ENCODE measurements at regions not wholly inside any gene's neighbourhood (a gene's known extent, or its start where the extent isn't known, plus 50 kb on each side); places are given as distances from the start of the nearest gene placed in this dataset.

DNA sequence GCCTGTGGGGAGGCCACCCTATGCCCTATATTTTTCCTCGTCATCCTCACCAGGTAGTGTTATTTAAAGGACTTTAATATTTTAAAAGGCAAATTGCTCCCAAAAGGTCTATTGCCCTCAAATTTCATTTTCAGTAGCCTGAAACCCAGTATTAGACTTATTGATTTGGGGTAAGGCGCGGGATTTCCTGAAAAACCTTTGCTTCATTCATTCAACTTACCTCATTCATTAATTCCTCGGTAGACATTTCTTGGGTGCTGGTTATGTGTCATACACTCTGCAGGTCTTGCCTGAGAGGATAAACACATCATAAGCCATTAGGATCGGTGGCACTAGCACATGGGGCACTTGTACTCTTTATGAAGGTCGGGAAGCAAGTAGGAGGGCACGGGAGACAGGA, 99.2 kb downstream of the ARF6 start:
- TF ChIP-seq, protein P1, sequence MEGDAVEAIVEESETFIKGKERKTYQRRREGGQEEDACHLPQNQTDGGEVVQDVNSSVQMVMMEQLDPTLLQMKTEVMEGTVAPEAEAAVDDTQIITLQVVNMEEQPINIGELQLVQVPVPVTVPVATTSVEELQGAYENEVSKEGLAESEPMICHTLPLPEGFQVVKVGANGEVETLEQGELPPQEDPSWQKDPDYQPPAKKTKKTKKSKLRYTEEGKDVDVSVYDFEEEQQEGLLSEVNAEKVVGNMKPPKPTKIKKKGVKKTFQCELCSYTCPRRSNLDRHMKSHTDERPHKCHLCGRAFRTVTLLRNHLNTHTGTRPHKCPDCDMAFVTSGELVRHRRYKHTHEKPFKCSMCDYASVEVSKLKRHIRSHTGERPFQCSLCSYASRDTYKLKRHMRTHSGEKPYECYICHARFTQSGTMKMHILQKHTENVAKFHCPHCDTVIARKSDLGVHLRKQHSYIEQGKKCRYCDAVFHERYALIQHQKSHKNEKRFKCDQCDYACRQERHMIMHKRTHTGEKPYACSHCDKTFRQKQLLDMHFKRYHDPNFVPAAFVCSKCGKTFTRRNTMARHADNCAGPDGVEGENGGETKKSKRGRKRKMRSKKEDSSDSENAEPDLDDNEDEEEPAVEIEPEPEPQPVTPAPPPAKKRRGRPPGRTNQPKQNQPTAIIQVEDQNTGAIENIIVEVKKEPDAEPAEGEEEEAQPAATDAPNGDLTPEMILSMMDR (IDR thresholded peaks at IDR 0.05), result no peak
- no peak for TF ChIP-seq POLR2A (IDR thresholded peaks at IDR 0.05)

All from prostate gland (tissue), 2 donors.